GM19438 (cell line): ENCODE measurements at regions not wholly inside any gene's neighbourhood (a gene's known extent, or its start where the extent isn't known, plus 50 kb on each side); places are given as distances from the start of the nearest gene placed in this dataset.
"Not testable (repeated sequence)": the region's sequence is repeated elsewhere in the genome, so short reads cannot be mapped to it uniquely, and the experiment has no call there.

Source experiments
- ATAC-seq: cut with Tn5 transposase; IDR thresholded peaks from one replicate; pipeline ENCODE4 v1.9.1; 2021; ENCODE audit warnings: low read depth; ENCODE audit not compliant: unreplicated experiment

DNA sequence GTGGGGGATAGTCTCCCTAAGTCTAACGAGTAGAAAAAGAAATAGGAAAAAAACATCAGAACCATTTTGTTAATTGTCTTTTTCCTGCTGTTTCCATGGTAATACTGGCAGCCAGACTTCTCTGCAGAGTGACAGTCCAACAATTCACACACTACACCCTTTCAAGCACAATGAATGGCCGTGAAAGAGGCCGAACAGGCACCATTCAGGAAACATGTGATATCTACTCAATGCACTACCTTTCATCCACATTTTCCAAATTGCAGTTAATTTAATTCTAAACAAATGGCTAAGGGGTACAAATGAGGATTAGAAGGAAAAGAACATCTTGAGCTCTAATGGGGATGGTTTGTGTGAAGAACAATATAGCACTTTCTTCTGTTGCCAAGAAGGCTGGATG lies 358.5 kb upstream of the ANKRD30A start:
- no peak for ATAC-seq

DNA sequence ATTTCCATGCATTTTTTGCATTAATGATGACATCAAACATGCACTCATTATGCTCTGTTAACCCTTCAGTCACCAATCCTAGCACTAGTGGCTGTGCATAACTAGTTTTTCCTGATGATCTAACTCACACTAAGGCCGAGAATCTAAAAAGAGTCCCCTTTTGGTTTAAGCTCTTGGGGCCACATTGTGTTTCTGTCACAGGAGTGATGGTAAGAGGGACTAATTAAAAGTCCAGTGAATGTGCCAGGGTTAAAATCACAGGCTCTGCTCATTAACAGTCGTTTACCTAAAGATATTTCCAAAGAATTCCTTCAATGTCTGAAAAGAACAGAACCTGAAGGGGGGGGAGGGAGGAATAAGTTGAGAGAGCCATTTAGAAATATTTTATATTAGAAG lies 359.0 kb upstream of the ANKRD30A start:
- ATAC-seq, result no peak

DNA sequence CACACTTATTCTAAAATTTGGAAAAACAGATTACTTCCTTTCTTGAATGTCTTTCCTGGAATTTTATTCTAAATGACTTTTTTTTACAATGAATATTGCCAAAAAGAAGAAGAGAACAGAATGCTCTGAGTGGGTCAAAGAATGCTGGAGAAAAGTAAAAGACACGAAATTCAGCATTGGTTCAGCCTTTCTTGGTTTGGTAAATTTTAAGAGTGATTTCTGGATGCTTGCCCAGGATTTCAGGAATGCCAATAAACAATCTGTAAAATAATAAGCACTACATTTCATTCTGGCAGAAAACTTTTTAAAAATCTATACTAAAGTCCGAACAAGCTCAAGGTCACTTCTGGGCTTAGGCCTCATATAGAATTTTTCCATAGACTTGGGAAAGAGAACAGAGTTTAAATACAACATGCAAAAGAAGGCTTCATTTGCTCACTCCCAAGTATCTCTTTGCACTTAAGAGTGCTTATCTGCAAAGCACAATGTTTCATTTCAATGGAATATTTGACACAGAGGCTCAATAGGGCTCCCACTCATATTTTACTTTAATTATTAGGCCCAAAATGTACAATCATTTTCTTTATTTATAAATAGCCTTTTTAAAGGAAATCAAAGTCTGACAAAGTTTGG lies 359.5 kb upstream of the ANKRD30A start:
- ATAC-seq, result no peak

DNA sequence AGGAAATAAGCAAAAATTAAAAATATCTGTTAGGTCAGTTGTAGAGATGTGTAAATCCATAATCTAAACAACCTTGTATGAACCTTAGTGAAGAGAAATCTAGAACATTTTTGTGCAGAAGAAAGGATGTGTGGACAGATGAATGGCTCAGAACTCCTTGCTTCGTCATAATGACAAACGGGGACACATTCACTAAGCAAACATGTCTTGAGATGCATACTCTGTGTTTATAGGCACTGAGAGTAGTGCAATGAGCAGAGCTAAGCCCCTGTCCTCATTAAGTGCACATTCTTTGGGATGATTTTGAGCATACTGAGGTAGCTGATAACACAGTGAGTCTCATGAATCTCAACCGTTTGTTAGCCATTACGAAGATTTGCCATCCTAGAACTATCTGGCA lies 360.6 kb upstream of the ANKRD30A start:
- no peak for ATAC-seq

DNA sequence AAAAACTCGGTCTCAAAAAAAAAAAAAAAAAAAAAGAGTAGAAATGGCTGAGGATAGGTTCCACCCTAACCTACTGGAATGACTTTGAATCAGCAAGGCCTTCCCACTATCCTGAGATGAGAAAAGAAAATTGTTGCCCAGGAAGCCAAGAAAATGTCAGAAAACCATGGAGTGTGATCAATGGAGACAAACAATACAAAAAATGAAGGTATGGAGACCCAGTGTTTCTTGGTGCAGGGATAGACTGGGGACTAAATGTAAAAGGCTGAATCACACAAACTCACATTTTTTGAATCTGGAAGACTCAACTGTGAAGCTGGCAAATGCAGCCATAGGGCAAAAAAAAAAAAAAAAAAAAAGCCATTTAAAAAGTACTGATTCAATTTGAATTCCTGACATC lies 364.3 kb upstream of the ANKRD30A start:
- no peak for ATAC-seq

DNA sequence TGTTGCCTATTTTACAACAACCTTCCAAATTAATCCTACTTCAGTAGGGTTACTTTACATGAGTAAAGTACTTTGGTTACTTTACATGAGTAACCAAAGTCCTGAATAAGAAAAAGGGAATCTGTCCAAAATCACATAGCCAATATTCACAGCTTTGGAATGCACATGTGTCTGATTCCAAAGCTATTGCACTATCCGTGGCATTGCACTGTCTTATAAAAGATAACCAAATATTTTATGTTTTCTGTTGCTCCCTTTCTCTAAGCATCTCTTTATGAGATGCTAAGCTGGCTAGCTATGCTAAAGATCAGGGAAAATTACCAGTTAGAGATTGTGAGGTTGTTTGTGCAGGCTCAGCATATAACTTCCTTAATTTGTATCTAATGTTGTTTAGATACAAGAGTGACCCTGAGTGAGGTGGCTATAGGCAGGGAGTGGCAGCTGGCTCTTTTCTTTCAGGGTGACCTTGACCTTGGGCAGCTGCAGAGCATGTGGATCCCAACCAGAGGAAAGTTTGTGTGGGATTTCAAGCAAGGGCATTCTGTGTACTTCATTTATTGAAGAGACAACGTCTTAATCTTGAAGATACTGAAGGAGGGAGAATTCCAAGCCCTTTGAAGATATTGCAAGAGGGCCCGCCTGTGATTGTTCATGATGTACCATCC lies 366.1 kb upstream of the ANKRD30A start:
- ATAC-seq, result no peak

DNA sequence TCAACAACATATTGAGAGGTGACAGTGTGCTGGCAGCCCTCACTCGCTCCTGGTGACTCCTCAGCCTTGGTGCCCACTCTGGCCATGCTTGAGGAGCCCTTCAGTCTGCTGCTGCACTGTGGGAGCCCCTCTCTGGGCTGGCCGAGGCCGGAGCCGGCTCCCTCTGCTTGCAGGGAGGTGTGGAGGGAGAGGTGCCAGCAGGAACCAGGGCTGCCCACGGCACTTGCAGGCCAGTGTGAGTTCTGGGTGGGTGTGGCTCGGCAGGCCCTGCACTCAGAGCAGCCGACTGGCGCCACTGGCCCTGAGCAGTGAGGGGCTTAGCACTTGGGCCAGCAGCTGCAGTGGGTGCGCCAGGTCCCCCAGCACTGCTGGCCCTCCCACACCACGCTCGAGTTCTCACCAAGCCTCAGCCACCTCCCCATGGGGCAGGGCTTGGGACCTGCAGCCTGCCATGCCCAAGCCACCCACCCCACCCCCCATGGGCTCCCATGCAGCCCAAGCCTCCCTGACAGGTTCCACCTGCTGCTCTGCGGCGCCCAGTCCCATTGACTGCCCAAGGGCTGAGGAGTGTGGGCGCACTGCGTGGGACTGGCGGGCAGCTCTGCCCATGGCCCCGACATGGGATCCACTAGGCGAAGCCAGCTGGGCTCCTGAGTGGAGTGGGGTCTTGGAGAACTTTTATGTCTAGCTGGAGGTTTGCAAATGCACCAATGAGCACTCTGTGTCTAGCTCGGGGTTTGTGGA lies 377.1 kb upstream of the ANKRD30A start:
- ATAC-seq, result no peak

DNA sequence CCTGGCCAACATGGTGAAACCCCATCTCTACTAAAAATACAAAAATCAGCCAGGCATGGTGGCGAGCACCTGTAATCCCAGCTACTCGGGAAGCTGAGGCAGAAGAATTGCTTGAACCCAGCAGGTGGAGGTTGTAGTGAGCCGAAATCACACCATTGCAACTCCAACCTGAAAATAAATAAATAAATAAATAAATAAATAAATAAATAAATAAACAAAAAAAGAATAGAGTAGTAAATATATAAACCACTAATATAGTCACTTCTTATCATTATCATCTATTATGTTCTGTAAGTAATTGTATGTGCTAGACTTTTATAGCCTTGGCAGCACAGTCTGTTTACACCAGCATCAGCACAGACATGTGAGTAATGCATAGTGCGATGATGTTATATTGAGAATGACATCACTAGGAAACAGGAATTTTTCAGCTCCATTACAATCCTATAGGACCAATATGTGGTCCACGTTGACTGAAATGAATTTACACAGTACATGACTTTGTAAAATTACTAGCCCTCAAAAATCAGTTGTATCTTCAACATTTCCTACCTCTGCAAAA lies 385.4 kb upstream of the ANKRD30A start:
- no peak for ATAC-seq

DNA sequence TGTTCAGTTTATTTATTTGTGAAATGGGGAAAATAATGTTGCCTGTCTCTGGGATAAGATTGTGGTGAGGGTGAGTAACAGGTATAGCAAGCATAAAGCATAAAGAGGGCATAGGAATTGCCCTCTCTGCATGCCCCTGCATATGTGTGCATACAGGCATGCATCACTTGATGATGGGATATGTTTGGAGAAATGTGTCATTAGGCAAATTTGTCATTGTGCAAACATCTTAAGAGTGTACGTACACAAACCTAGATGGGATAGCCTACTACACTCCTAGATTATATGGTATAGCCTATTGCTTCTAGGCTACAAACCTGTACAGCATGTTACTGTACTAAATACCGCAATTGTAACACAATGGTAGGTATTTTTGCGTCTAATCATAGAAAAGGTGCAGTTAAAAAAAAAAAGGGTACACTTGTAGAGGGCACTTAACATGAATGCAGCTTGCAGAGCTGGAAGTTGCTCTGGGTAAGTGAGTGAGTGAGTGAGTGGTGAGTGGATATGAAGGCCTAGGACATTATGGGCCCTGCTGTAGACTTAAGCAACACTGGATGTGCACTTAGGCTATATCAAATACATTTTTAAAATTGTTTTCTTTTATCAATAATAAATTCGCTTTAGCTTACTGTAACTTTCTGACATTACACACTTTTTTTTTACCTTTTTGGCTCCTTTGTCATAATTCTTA lies 386.5 kb upstream of the ANKRD30A start:
- no peak for ATAC-seq

DNA sequence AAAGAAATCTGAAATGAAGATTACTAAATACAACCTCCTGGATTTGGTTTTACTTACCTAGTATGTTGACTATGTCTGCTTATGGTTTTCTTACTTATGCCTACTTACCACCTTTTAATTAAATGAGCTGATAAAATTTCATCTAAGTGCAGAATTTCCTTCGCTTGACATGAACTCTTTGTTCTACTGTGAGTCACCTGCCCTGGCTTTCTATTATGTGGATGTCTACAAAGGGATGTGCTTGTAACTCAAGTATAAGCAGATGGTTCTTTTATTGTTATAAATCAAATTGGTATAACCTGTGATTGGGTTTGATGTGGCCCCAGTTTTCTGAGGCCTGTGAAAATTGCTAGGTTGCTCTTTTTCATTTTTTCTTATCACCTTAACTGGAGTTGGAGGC lies 389.1 kb upstream of the ANKRD30A start:
- ATAC-seq, result no peak

DNA sequence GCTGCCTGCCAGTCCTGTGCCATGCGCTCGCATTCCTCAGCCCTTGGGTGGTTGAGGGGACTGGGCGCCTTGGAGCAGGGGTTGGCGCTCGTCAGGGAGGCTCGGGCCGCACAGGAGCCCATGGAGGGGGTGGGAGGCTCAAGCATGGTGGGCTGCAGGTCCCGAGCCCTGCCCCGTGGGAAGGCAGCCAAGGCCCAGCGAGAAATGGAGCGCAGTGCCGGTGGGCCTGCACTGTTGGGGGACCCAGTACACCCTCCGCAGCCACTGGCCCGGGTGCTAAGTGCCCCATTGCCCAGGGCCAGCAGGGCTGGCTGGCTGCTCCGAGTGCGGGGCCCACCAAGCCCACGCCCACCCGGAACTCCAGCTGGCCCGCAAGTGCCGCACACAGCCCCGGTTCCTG lies 390.8 kb upstream of the ANKRD30A start:
- ATAC-seq, result not testable (repeated sequence)

DNA sequence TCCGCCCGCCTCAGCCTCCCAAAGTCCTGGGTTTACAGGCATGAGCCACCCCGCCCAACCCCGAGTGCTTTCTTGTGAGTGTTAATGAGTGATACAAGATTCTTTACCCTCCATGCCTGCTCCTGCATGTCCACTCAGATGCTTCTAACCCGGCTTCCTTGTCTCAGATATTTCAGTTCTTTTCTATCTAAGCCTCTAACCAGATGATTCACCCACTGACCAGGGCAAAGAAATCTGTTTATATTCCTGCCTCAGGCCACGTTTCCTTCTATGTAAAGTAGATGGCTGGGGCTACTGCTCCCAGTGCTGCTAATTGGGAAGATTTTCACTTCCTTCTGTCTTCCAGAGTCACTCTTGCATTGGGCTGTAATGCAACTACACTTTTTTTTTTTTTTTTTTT lies 395.1 kb upstream of the ANKRD30A start:
- no peak for ATAC-seq

DNA sequence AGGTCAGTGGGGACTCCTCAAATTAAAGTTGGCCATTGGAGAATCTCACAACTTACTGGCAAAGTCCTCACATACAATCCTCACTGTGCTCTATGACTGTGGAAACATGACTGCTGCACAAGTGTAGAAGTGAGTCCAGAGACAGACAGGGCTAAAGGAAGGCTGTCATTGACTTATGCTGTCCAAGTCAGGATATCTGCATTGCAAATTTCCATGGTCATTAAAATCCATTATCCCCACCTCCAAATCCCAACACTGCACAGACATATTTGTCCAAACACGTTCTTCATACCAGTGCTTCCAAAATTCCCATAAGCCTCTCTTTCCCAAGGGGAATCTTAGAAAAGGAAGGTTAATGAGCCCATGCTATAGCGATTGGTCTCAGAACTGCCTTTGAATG lies 396.8 kb upstream of the ANKRD30A start:
- no peak for ATAC-seq

DNA sequence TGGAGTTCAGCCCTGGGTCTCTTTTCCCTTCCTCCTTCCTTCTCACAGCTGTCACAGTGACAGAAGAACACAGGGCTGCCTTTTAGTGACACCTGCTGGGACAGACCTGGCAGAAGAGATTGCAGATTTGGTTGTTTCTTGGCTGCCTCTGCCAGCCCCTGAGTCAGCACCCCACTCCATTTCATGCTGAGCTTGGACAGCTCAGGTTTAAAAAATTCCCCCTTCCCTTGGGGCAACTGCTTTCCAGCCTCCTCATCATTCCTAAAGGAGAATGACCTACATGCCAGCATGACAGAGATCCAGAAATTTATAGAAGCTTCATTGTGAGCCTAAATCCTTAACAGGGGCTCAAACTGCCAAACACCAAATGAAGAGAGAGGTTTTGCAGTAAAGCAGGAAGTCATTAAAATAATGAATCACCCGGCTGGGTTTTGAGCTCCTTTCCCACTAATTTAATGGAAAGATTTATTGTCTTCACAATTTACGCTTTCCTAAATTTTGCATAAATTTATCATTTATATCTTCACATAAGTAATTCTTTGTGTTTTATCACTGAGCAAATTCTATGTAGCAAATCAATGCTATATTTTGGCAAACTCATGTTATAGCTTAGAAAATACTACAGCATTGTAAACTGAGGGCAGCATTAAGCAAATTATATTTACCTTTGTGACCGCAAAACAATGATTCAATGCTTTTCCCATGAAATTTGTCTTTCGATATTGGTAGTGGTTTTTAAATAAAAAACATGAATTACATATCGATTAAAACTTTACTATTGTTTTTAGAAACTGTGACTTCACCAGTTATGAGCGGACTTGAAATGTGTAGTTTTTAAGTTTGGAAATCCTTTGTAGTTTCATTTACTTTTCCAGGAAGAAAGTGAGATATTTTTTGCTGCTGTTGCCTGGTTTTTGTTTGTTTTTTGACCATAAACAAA lies 399.5 kb upstream of the ANKRD30A start:
- no peak for ATAC-seq

DNA sequence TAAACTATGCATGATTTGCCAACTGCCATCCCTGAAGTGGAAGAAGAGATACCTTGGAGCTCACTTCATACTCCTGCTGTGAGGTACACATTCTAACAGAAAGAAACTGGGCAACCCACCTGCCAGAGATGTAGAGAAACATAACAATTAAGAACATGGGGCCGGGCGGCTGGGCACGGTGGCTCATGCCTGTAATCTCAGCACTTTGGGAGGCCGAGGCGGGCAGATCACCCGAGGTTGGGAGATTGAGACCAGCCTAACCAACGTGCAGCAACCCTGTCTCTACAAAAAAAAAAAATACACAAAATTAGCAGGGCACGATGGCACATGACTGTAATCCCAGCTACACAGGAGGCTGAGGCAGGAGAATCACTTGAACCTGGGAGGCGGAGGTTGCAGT lies 402.6 kb upstream of the ANKRD30A start:
- no peak for ATAC-seq

DNA sequence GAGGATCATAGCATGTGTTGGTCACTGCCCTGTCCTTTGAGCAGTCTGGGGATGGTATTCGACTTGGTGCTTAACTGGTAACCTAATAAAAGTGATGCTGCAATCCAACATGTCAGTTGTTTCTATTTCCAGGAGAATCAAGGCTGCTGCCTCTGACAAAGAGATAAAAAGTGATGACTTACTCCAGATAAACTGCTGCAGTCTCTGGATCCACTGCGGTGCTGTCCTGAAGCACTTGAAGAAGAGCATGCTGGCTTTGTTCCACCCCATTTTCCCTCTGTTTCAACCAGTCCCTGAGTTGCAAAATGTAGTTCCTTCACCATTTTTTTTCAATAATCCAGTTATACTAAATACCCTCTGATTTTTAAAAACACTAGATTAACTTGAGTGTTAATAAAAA lies 403.5 kb upstream of the ANKRD30A start:
- ATAC-seq, result no peak

DNA sequence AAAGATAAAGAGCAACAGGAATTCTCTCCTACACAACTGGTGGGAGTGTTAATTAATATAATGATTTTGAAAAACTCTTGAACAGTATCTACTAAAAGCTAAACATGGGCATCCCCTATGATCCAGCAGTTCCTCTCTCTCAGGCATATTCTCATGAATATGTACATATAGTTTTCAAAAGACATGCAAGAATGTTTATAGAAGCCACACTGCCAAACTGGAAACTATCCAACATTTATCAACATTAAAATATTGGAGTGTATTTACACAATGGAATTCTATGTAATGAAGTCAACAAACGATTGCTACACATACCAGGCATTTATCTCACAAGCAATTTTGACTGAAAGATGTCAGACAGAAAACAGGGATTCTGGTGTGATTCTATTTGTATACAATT lies 404.5 kb upstream of the ANKRD30A start:
- no peak for ATAC-seq

DNA sequence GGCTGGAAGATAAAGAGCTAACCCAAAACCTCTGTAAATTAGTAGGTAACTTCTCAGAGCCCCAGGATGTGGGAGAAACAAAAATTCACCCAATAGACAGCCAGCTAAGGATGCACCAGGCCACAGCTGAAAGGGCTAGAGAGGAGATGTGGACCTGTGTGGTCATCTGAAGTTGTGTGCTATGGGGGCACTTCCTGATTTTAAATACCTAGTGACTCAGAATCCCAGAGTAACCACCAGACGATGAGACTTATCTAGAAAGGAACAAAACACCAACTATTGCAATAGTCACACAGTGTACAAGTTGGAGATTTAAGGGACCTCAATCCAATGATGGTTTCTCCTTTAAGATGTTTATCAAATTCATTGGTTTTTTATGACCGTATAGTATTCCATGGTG lies 408.3 kb upstream of the ANKRD30A start:
- ATAC-seq, result no peak

DNA sequence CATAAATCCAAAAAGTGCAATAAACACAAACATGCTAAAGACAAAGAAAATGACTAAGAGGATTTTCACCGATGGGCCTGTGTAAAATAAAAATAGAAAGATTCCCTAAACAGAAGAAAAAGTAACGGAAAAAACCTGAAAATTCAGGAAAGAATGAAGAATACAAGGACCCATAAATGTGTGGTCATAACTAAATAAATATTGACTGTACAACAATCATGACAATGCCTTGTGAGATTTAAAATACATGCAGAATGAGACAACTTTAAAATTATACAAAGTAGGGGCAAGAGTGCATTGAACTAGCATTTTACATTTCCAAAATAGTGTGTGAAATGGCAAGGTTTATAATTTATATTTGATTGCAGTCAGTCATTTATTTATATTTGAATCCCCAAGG lies 409.1 kb upstream of the ANKRD30A start:
- no peak for ATAC-seq

DNA sequence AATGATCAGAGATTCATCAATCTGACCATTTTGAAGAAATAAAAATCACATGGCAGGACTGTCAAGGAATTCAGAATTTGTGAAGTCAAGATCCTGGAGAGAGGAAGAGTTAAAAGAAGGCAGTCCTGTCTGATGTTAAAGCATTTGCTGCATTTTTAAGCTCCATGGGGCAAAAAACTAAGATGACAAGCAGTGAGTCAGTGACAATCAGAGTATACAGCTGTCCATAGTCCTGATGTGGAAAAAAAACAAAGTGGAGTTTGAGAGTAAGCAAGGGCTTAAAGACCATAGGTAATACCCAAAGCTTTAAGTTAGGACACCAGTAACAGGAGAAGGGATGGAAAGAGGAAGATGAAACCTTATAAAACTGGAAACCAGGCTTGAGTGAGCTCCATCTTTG lies 412.7 kb upstream of the ANKRD30A start:
- no peak for ATAC-seq
